HPDE6-E6E7 (cell line): ENCODE measurements at regions not wholly inside any gene's neighbourhood (a gene's known extent, or its start where the extent isn't known, plus 50 kb on each side); places are given as distances from the start of the nearest gene placed in this dataset.

ENCODE experiments used
- DNase-seq: peaks from one replicate; pipeline ENCODE4 v3.0.0; 2011; ENCODE audit warnings: missing footprints; ENCODE audit errors: extremely low spot score

- DNase-seq = peak; percentile 61
Measured at GRCh38 chr10:83871187-83872081, 267.9 kb upstream of the GHITM start.

GRCh38 chr10:83880252-83880791, 259.0 kb upstream of the GHITM start:
- no peak for DNase-seq

- DNase-seq = no peak
Measured at GRCh38 chr10:83881661-83882060, 257.6 kb upstream of the GHITM start.

DNA sequence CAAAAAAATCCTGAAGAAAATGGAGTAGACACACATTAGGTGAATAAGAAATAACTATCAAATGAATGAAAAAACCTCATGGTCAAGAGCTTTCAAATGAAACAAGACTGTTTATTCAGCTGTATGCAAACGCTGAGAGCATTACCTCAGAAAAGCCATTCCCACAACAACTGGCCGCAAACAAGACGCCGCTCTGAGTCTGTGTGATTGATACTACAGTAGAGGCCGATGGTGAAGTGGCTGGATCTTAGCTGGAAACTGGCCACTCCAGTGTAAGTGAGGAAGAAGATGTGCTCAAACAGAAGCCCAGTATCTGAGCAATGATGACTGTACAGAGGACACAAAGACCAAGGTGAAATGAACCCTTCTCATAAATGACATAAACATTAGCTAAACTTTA, 252.4 kb upstream of the GHITM start:
- DNase-seq = no peak

DNA sequence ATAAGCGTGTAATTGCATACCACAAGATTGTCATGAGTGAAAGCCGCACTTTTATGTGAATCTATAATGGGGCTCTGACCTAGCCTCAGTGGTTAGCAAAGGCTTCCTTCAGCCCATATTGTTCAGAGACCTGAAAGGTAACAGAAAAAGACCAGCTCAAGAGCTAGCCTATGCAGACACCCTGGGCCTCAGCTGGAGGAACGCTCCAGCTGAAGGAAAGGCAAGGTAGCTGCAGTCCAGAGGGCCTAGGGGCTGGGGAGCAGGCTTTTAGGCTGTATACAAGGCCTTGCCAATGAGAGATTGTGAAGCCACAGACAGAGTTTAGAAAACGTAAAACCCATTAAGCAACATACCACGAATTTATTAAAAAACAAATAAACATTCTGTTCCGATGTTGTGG, 246.6 kb upstream of the GHITM start:
- DNase-seq = no peak

DNA sequence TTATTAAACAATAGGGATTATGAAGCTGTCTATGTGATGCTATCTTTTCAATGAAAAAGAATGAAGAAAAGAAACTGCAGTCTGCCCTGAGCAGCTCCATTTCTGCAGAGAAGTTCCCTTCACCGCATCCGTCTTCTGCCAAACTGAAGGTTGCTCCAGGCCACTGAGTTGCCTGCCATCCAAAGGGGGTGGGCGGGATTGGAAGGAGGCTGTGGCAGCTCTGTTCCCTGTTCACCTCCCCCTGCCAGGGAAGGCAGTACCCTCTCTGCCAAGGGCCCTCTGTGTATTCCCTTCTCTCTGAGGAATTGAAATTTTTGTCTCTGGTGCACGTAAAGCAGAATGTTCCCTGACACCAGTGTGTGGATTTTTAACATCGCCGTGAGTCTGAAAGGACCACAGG, 243.1 kb upstream of the GHITM start:
- no peak for DNase-seq

DNA sequence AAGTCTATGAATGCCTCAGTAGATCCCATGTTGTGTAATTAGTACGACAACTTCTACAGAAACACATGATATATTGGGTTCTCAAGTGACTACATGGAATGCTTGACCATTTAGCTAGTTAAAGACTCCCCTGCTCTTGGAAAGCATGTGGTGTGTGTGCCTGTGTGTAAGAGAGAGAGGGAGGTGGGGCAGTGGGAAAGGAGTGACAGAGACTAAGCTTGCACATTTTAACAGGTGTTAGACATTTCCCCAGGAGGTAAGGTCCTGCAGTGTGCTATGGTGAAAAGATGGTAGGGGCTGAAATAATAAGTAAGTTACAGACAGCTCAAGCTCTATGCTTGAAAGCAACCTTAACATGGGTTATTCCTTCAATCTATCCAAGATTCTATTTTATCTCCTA, 241.7 kb upstream of the GHITM start:
- DNase-seq = no peak

DNA sequence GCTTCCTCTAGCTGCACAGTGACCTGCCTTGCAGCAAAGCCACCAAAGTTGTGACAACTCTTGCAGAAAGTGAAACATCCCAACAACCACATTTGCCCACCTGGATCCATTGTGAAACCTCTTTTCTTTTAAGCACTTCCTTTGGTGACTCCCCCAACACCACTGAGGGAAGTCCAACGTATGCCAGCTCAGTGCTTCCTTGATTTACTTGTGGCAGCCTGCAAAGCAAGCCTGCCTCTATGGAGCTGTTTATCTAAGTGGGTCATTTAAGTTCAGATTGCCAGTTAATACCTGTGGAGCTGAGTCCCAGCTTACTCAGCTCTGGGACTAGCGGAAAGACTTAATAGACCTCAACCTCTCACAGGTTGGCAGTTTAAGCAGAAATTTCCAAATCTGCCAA, 230.8 kb upstream of the GHITM start:
- no peak for DNase-seq

DNA sequence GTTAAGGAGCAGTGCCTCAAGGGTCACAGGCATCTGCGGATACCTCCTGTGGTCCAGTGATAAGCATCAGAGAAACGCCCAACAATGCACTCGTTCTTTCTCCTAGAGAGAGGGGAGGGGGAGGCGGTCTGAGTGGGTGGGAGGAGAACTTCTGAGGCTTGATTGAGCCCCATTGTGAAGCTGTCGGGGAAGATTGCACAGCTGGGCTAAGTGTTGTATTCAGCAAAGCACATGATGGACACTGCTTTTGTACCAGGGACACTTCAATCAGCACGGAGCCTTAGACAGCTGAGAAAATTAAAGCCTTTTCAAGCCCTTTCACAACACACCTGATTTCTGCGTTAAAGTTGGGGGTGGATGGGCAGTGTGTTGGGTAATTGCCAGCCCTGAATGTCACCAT, 230.3 kb upstream of the GHITM start:
- no peak for DNase-seq

GRCh38 chr10:83915801-83916200, 223.5 kb upstream of the GHITM start:
- no peak for DNase-seq

- DNase-seq = no peak
Measured at GRCh38 chr10:83917537-83918506, 221.5 kb upstream of the GHITM start.

GRCh38 chr10:83919187-83919586, 220.1 kb upstream of the GHITM start:
- DNase-seq = no peak

DNA sequence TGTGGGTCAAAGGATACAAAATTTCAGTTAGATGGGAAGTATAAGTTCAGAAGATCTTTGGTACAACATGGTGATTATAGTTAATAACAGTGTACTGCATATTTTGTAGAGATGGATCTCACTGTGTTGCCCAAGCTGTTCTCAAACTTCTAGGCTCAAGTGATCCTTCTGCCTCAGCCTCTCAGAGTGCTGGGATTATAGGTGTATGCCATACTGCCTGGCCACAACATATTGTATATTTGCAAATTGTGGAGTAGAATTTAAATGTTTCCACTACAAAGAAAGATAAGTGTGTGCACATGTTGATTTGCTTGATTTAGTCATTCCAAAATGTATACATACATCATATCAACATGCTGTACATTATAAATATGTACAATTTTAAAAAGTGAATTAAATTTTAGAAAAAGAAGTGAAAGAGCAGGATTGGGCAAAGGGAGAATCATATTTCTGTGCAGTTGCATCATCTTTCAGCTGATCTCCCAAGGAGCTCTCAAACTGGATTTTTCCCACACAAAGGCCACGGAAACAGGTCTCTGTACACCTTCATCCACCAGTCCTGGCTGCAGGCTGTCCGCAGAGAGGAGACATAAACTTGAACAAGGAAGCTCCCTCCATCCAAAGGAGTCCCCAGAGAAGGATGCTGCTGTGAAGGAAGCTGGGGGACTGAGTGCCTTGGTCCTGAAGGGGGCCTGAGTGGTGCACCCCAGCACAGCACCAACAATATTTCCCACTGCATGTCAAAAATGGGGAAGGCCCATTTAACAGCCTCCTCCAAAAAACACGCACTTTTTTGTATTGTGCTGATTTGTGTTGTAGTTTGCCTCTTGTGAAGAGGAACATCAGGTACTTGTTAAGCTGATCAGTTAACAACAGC, 217.1 kb upstream of the GHITM start:
- no peak for DNase-seq

- DNase-seq = no peak
Measured at GRCh38 chr10:83925133-83925532, 214.2 kb upstream of the GHITM start.

DNA sequence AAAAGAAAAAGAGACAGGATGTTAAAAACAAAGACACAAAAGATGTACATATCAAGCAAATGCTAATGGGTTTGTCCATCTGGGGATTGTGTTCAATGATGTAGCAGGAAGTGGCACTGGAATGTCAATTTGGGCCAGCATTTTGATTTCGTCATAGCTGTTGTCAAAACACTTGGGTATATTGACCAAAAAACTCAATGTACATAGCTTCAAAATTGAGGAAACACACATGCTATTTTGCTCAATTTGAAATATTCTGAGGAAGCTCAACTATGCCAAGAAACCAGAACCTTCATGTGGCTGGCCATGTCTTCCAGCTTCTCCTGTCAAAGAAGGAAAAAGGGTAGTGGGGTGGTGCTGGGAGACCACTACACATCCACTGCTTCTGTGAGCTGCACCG, 212.7 kb upstream of the GHITM start:
- DNase-seq = no peak

DNA sequence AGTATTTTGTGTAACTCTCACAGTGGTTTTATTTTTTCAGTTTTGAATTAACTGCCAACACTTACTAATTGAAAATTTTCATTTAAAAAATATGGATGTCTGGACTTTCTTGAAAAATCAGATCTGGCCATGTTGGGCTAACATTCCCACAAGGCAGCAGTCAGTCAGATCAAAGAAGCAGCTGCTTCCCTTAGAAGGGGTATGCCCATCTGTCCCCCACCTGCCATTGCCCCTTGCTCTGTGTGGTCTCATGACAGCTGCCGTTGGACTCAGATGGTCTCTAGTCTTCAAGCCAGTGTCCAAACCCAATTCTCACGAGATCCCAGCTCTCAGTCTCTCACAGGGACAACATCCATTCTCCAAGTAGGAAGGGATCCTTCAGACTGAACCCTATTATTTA, 212.1 kb upstream of the GHITM start:
- DNase-seq = no peak

- no peak for DNase-seq
Measured at GRCh38 chr10:83929399-83929798, 209.9 kb upstream of the GHITM start.

GRCh38 chr10:83931669-83932068, 207.6 kb upstream of the GHITM start:
- DNase-seq = no peak

DNA sequence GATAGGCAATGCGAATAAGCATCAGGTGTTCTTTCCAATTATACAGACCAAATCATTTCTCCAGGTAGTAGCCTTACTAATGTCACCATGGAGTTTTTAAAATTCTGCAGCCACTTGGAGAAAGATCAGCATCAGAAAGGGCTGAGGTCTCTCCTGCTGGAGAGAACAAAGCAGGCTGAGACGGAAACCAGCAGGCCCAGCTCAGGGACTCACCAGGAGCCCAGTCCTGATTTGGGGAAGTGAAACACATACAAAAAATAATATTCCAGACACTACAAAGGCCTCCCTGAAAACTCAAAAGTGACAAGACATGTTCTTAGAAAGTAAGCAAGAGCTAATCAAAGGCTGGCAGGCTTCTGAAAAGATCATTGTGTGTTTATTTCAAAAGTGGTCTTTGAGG, 207.1 kb upstream of the GHITM start:
- no peak for DNase-seq

DNA sequence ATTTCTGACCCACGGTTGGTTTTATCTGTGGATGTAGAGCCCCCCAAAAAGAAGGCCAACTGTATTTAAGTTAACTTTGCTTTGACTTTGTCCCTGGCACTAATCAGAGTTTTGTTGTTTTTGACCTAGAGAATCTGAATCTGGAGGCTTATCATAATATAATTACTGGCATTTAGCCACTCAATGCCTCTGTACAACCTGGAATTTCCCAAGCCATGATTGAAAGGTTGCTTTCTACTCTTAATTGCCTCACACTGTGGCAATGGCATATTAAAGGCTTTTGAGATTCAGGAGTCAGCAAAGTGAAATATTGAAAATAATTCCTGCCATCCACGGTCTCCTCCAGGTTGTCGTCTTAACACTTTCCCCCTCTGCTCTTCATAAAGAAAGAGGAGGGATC, 205.2 kb upstream of the GHITM start:
- no peak for DNase-seq

- no peak for DNase-seq
Measured at GRCh38 chr10:83934641-83935338, 204.5 kb upstream of the GHITM start.
